Stimulated activated CD8-positive, alpha-beta memory T cell treated with anti-CD3 and anti-CD28 coated beads, Interleukin-15, amount 100 ng/mL, for 48 hours (primary cell): ENCODE measurements at regions not wholly inside any gene's neighbourhood (a gene's known extent, or its start where the extent isn't known, plus 50 kb on each side); places are given as distances from the start of the nearest gene placed in this dataset.

Experiments
- DNase-seq, 2 donors: peaks; one replicate each; pipeline ENCODE4 v3.0.0-alpha.2; 2020; ENCODE audit warnings: low read depth in 2 of 2

- no peak for DNase-seq
These were observed 426.4 kb downstream of the CTTN start for GRCh38 chr11:70824605-70825245.

- no peak for DNase-seq
These were observed 426.4 kb downstream of the SHANK2 start for GRCh38 chr11:70825893-70826540.

- no peak for DNase-seq
These were observed 425.6 kb downstream of the SHANK2 start for GRCh38 chr11:70826541-70827335.

GRCh38 chr11:70828593-70829082 is 423.7 kb downstream of the SHANK2 start:
- DNase-seq = no peak

GRCh38 chr11:70829134-70829885 is 423.1 kb downstream of the SHANK2 start:
- DNase-seq = no peak

- no peak for DNase-seq
These were observed 422.5 kb downstream of the SHANK2 start for GRCh38 chr11:70829886-70830272.

- no peak for DNase-seq
These were observed 419.4 kb downstream of the SHANK2 start for GRCh38 chr11:70833011-70833410.

GRCh38 chr11:70833554-70833953 is 418.8 kb downstream of the SHANK2 start:
- DNase-seq = no peak

- no peak for DNase-seq
These were observed 418.0 kb downstream of the SHANK2 start for GRCh38 chr11:70834277-70834940.

GRCh38 chr11:70834984-70835560 is 417.3 kb downstream of the SHANK2 start:
- DNase-seq = no peak

GRCh38 chr11:70836071-70836470 is 416.3 kb downstream of the SHANK2 start:
- no peak for DNase-seq

GRCh38 chr11:70838198-70838597 is 414.2 kb downstream of the SHANK2 start:
- DNase-seq = no peak

- DNase-seq = no peak
These were observed 412.5 kb downstream of the SHANK2 start for GRCh38 chr11:70839851-70840250.

GRCh38 chr11:70841264-70841663 is 411.1 kb downstream of the SHANK2 start:
- no peak for DNase-seq

GRCh38 chr11:70842256-70842655 is 410.1 kb downstream of the SHANK2 start:
- no peak for DNase-seq

- DNase-seq = no peak
These were observed 409.7 kb downstream of the SHANK2 start for GRCh38 chr11:70842701-70843100.

- no peak for DNase-seq
These were observed 408.5 kb downstream of the SHANK2 start for GRCh38 chr11:70843906-70844305.

- no peak for DNase-seq
These were observed 408.0 kb downstream of the SHANK2 start for GRCh38 chr11:70844387-70844786.

- DNase-seq = no peak
These were observed 406.8 kb downstream of the SHANK2 start for GRCh38 chr11:70845591-70846041.

- no peak for DNase-seq
These were observed 405.4 kb downstream of the SHANK2 start for GRCh38 chr11:70846781-70847655.
